NCI-H524 treated with DMSO at 0.1 percent for 48 hours (cell line): ENCODE measurements at regions not wholly inside any gene's neighbourhood (a gene's known extent, or its start where the extent isn't known, plus 50 kb on each side); places are given as distances from the start of the nearest gene placed in this dataset.
"Not testable (repeated sequence)": the region's sequence is repeated elsewhere in the genome, so short reads cannot be mapped to it uniquely, and the experiment has no call there.

Experiments used
- DNase-seq: peaks from one replicate; lab custom pipeline; 2025; lab: John Stamatoyannopoulos, UW

DNA sequence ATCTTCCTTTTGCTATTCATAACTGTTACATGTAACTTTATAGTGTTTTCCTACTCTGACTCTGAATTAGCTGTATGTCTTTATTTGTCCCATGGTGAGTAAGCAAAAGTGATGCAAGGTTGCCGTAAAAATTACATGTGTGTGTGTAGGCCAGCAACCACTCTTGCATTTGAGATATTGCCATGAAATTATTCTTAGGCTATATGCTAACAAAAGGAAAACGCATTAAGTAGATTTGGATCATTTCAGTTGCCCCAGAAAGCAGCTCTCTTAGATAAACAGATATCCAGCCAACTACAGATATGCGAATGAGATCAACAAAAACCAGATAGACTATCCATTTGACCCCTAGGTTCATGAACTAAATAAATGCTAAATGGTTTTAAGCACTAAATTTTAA, 73.6 kb downstream of the CYLC2 start:
- DNase-seq: no peak

DNA sequence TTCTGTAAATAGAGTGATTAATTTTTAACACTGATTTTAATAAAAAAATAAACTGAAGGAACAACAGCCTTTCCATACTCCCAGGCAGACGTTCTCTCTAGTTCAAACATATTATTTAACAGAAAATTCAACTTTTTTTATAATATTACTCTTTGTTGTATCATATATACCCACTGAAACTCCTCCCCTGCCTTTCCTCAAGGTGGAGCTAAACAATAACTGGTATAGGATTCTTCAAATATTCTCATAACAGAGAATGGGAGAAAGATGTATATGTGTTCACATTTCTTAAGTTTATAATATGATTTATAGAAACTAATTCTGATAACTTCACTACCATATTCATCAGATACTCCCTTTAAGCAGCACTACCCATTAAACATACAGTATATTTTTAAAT, 83.4 kb downstream of the CYLC2 start:
- DNase-seq: no peak

- no peak for DNase-seq
Measured at GRCh38 chr9:103082494-103082893, 87.4 kb downstream of the CYLC2 start.

DNA sequence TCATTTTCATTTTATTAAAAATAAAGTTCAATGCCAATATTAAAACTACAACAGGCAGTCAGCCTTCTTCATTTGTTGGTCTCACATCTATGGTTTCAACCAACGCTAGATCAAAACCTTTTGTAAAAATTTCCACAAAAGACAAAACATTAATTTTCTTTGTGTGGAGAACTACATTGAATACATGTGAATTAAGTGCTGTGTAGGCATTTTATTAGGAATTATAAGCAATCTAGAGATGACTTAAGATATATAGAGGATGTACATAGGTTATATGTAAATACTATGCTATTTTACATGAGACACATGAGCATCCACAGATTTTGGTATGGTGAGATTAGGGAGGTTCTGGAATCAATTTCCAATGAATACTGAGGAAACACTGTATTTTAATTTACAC, 94.2 kb downstream of the CYLC2 start:
- no peak for DNase-seq

- no peak for DNase-seq
Measured at GRCh38 chr9:103104101-103104500, 109.0 kb downstream of the CYLC2 start.

DNA sequence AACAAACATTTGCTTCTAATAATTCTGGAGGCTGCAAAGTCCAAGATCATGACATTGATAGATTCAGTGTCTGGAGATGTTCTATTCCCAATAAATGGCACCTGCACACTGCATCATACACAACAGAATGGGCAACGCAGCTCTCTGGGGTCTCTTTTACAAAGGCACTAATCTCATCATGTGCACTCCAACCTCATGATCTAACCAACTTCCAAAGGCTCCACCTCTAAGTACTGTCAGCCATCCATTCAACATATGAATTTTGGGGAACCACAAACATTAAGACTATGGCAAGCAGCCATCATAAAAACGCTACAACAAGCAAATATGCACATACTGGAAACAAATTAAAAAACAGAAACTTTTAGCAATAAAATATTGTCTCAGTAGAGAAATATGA, 121.1 kb downstream of the CYLC2 start:
- no peak for DNase-seq

DNA sequence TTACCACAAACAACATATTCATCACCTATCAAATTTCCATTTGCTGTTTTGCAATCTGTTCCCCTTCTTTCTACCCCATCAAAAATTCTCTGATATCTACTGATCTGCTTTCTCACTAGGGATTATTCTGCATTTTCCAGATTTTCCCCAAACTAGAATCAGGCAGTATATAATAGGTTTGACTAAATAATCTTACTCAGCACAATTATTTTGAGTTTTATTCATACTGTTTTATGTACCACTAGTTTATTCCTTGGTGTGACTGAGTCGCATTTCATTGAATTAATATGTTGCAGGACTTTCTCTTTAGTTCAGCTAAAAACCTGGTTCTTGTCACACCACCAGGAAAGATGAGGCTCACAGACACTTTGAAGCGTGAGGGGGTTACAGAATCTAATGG, 131.4 kb downstream of the CYLC2 start:
- DNase-seq: no peak

DNA sequence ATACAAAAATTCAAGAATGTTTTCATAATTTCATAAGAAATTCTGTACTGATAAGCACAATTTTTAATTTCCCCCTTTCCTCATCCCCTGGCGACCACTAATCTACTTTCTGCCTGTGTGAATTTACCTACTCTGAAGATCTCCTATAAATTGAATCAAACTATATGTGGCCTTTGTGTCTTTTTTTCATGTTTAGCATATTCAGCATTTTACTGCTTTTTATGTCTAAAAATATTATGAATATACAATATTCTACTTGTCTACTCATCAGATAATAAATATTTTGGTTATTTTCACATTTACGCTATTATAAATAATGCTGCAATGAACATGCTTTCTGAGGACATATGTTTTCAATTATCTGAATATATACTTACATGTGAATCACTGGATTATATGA, 144.8 kb downstream of the CYLC2 start:
- DNase-seq: no peak

- peak; percentile 6 for DNase-seq
Measured at GRCh38 chr9:103152473-103152872, 157.3 kb downstream of the CYLC2 start.

GRCh38 chr9:103167530-103167929, 172.4 kb downstream of the CYLC2 start:
- DNase-seq: no peak

DNA sequence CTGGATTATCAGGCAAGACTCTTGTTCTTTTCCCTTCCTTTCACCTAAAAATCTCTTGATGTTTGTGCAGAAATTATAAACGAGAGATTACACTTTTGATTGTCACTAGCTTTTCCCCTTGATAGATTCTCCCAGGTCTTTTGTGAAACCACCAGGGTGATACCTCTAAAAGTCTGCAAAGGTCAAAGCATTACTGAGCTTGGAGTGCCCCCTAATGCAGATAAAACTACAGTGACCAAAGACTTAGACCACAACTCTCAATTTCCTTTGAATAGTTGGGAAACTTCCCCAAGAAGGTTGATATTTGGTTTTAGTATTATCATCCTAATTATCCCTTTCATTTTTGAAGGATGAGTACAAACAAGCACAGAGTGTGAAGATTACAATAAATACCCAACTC, 173.1 kb downstream of the CYLC2 start:
- DNase-seq: no peak

DNA sequence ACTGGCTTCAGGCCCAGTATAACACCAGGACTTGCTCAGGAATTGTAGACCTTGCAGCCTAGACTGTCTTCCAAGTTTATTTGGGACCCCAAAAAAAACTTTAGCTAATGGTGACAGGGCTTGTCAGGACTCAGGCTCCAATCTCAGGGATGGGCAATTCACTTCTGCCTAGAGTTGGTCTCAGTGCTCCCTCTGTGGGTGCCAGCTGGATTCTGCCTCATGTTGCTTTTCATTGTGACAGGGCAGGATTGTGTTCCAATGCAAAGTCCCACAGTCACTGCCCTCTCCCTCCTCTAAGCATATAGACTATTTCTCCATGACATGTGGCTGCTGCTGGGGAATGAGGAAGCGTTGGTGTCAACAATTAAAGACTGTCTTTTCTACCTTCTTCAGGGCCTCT, 174.7 kb downstream of the CYLC2 start:
- no peak for DNase-seq

DNA sequence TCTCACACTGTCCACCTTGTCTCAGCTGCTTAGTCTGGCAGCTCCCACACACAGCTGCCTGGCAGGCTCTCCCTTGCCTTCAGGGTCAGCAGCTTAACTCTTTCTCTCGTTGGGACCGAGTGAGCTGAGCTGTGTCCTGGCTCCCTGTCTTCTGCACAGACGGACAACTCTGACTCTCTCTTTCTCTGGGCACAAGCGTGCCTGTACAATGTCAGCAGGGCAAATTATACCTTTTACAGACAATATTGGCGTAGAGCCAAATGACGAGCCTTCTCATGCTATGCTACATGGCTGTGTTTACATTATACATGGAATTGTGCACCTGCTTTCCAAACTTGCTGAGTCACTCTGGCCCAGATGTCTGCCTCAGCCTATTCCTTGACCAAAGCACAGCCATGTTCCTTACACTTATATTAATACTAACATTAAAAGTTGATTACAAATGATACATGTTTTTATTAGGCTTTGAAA, 188.6 kb downstream of the CYLC2 start:
- DNase-seq: no peak

GRCh38 chr9:103186959-103187358, 191.8 kb downstream of the CYLC2 start:
- DNase-seq: no peak

DNA sequence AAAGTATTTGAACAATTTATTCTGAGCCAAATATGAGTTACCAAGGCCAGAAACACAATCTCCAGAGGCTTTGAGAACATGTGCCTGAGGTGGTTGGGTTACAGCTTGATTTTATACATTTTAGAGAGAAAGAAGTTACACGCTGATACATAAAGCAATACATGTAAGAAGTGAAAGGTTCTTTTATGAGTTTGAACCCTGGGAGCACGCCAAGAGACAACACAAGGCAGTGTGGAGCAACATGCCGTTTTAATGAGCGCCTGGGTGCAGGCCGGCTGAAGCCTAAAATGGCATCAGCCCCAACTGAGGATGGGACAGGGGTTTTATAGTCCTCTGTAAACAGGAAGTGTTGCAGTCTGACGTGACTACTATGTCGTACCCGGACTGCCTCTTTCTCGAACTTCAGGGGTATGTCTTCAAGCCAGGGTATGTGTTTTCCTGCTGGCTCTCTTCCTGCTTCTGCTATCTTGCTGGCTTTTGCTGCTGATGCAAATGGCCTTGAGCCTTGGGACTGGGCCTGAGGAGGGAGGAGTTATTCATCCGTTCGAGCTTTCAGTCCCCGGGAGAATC, 193.7 kb downstream of the CYLC2 start:
- no peak for DNase-seq

DNA sequence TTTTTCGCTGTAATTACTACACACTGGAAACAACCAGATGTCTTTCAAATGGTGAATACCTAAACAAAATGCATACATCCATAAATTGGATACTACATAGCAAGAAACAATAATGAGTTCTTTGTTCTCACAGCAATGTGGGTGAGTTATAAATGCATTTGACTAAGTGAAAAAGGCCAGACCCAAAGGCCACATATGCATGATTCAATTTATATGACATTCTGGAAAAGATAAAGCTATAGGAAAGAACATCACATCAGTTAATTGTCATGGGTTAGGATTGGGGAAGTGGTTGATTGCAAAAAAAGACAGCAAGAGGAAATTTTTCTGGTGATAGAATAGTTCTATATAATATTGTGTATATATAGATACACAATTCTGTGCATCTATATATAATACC, 198.9 kb downstream of the CYLC2 start:
- no peak for DNase-seq

GRCh38 chr9:103203172-103203571, 208.0 kb downstream of the CYLC2 start:
- no peak for DNase-seq

- DNase-seq: peak; percentile 96
Measured at GRCh38 chr9:103205881-103206585, 210.9 kb downstream of the CYLC2 start.

GRCh38 chr9:103210607-103211006, 215.5 kb downstream of the CYLC2 start:
- DNase-seq: no peak

DNA sequence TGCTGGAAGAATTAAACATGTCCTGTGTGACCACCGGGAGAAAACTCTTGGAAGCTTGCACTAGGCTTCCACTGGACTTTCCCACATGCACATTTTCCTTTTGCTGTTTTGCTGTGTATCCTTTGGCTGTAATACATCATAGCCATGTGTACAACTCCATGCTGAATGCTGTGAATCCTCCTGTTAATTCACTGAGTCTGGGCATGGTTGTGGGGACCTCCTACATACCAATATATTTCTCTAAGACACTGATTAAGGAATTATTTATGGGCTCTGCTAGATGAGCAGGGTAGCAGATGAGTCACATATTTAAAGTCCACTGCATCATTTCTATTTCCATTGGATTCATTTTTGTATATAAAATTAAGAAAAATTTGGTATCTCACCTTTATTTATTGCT, 220.1 kb downstream of the CYLC2 start:
- DNase-seq: no peak

GRCh38 chr9:103225702-103226646, 230.8 kb downstream of the CYLC2 start:
- DNase-seq: no peak

DNA sequence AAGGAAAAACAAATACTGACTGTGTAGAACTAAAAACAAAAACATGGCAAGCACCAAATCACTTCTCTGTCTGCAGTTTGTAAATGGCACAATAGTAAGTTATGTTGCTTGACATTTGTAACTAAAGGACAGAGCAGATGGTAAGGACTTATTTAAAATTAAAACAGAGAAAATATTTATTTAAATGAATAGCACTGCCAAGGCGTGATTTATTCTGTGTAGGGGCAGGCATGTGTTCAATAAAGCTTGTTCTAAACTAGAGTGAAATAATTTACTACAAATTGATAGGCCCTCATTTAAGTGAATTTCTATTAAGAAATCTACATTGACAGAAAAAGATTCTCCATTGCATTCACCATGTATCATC, 231.5 kb downstream of the CYLC2 start:
- DNase-seq: no peak

- DNase-seq: not testable (repeated sequence)
Measured at GRCh38 chr9:103237571-103238109, 242.5 kb downstream of the CYLC2 start.
